Fibroblast of lung (primary cell): ENCODE measurements at regions not wholly inside any gene's neighbourhood (a gene's known extent, or its start where the extent isn't known, plus 50 kb on each side); places are given as distances from the start of the nearest gene placed in this dataset.

ENCODE experiments used
- DNase-seq, 2 donors: peaks; one replicate each; pipeline versions ENCODE4 v3.0.0 to v3.0.0-alpha.2; 2010; ENCODE audit warnings: low read depth in 2 of 2
- H2AFZ ChIP-seq: 2 replicates; pipeline ENCODE4 v1.5.1; 2012; ENCODE audit warnings: low read length, control low read depth, inconsistent platforms
- H3K27ac ChIP-seq: 2 replicates; pipeline ENCODE4 v1.5.1; 2011; ENCODE audit warnings: low read length, control low read depth; ENCODE audit not compliant: insufficient read depth
- H3K27me3 ChIP-seq: 2 replicates; pipeline ENCODE4 v1.5.1; 2011; ENCODE audit warnings: mild to moderate bottlenecking, low read length; ENCODE audit not compliant: control insufficient read depth, insufficient read depth
- H3K36me3 ChIP-seq: 2 replicates; pipeline ENCODE4 v1.5.1; 2011; ENCODE audit warnings: low read length; ENCODE audit not compliant: control insufficient read depth, insufficient read depth
- H3K4me1 ChIP-seq: 2 replicates; pipeline ENCODE4 v1.5.1; 2011; ENCODE audit warnings: low read length; ENCODE audit not compliant: control insufficient read depth, insufficient read depth; ENCODE audit errors: extremely low read depth
- H3K4me2 ChIP-seq: 2 replicates; pipeline ENCODE4 v1.5.1; 2011; ENCODE audit warnings: low read length, control low read depth; ENCODE audit not compliant: insufficient read depth; ENCODE audit errors: extremely low read depth
- H3K4me3 ChIP-seq, 4 experiments: fragments of 200-600 bp in 1 of 4; sonication (generic) in 1 of 4; replicated peaks in 1 of 4; 2 replicates each; pipeline ENCODE4 v1.5.1; 2011 to 2016; ENCODE audit warnings: low read length in 4 of 4, low read depth in 3 of 4, mild to moderate bottlenecking in 3 of 4, control low read depth in 2 of 4, inconsistent platforms in 1 of 4, mixed read lengths in 1 of 4; ENCODE audit not compliant: insufficient read depth in 1 of 4; ENCODE audit errors: control extremely low read depth in 1 of 4
- H3K79me2 ChIP-seq: 2 replicates; pipeline ENCODE4 v1.5.1; 2012; ENCODE audit warnings: mild to moderate bottlenecking, low read length, inconsistent platforms; ENCODE audit not compliant: control insufficient read depth, insufficient read depth
- H3K9ac ChIP-seq: 2 replicates; pipeline ENCODE4 v1.5.1; 2011; ENCODE audit warnings: mild to moderate bottlenecking, low read length, control low read depth; ENCODE audit not compliant: insufficient read depth
- H3K9me3 ChIP-seq: 2 replicates; pipeline ENCODE4 v1.5.1; 2012; ENCODE audit warnings: low read depth, low read length; ENCODE audit not compliant: control insufficient read depth, insufficient read depth
- H4K20me1 ChIP-seq: 2 replicates; pipeline ENCODE4 v1.5.1; 2011; ENCODE audit warnings: low read length; ENCODE audit not compliant: control insufficient read depth, insufficient read depth; ENCODE audit errors: extremely low read depth
- CTCF ChIP-seq, 2 donors: IDR thresholded peaks in 1 of 2; conservative IDR thresholded peaks in 1 of 2; 1 replicate in 1 of 2; 2 replicates in 1 of 2; pipeline ENCODE4 v1.5.1; 2011 to 2012; ENCODE audit warnings: low read length in 2 of 2, control low read depth in 1 of 2, inconsistent platforms in 1 of 2, low read depth in 1 of 2, mild to moderate bottlenecking in 1 of 2
- EZH2 ChIP-seq: IDR thresholded peaks from 2 replicates; pipeline ENCODE4 v1.5.1; 2012; ENCODE audit warnings: low read length, control low read depth, mild to moderate bottlenecking; ENCODE audit errors: missing control alignments

- H3K27ac ChIP-seq, result no peak overlapping the region
- no peak overlapping the region for H3K4me2 ChIP-seq
- H4K20me1 ChIP-seq, result no peaks in the 10 kb centered on the region
- H3K4me3 ChIP-seq, result no peak overlapping the region
- H3K27me3 ChIP-seq, result no peaks in the 10 kb centered on the region
- H3K9ac ChIP-seq, result no peak overlapping the region
- H3K4me1 ChIP-seq, result no peaks in the 10 kb centered on the region
- TF ChIP-seq CTCF (conservative IDR thresholded peaks at IDR 0.05 in 1 of 2, IDR thresholded peaks at IDR 0.05 in 1 of 2; ENCODE audit: low read depth in 1 of 2, low read length in 2 of 2) (no peak), EZH2 (no peak)
- H3K36me3 ChIP-seq, result no peaks in the 10 kb centered on the region
- H3K9me3 ChIP-seq, result no peaks in the 10 kb centered on the region
- no peak overlapping the region for H2AFZ ChIP-seq
- no peaks in the 10 kb centered on the region for H3K79me2 ChIP-seq
- no peak for DNase-seq
Measured at GRCh38 chr6:68007717-68008116, 627.4 kb upstream of the ADGRB3 start.

GRCh38 chr6:67986694-67987232 lies 648.3 kb upstream of the ADGRB3 start:
- Histone ChIP-seq H3K79me2 (no peaks in the 10 kb centered on the region), H4K20me1 (no peaks in the 10 kb centered on the region), H3K4me2 (no peak overlapping the region), H3K27me3 (no peaks in the 10 kb centered on the region), H3K4me3 (no peak overlapping the region), H3K9ac (no peak overlapping the region), H3K4me1 (no peaks in the 10 kb centered on the region), H3K36me3 (no peaks in the 10 kb centered on the region), H3K9me3 (no peaks in the 10 kb centered on the region), H3K27ac (no peak overlapping the region), H2AFZ (no peak overlapping the region)
- TF ChIP-seq EZH2 (no peak), CTCF (conservative IDR thresholded peaks at IDR 0.05 in 1 of 2, IDR thresholded peaks at IDR 0.05 in 1 of 2; ENCODE audit: low read depth in 1 of 2, low read length in 2 of 2) (no peak)
- DNase-seq, result no peak

- no peak overlapping the region for H3K9ac ChIP-seq
- no peaks in the 10 kb centered on the region for H3K4me1 ChIP-seq
- H3K27ac ChIP-seq, result no peak overlapping the region
- no peak for DNase-seq
- no peak for TF ChIP-seq EZH2
- no peak for TF ChIP-seq CTCF (conservative IDR thresholded peaks at IDR 0.05 in 1 of 2, IDR thresholded peaks at IDR 0.05 in 1 of 2; ENCODE audit: low read depth in 1 of 2, low read length in 2 of 2)
- no peaks in the 10 kb centered on the region for H3K27me3 ChIP-seq
- H3K4me3 ChIP-seq, result no peak overlapping the region
- no peaks in the 10 kb centered on the region for H4K20me1 ChIP-seq
- no peaks in the 10 kb centered on the region for H3K79me2 ChIP-seq
- no peaks in the 10 kb centered on the region for H3K36me3 ChIP-seq
- H2AFZ ChIP-seq, result no peak overlapping the region
- H3K9me3 ChIP-seq, result no peaks in the 10 kb centered on the region
- H3K4me2 ChIP-seq, result no peak overlapping the region
Measured at GRCh38 chr6:67976486-67976885, 658.6 kb upstream of the ADGRB3 start.
